HCT116 (cell line): ENCODE measurements at regions not wholly inside any gene's neighbourhood (a gene's known extent, or its start where the extent isn't known, plus 50 kb on each side); places are given as distances from the start of the nearest gene placed in this dataset.

Experiments used
- ATAC-seq: fragments of 200-7000 bp; cut with Tn5 transposase; 2 replicates; pipeline ENCODE4 v1.9.1; 2020; ENCODE audit warnings: mild to moderate bottlenecking, moderate library complexity
- BruUV-seq: library from RNA; stranded (reverse); fragments of 400-500 nt; replicated peaks from 2 replicates; lab custom pipeline; 2021; lab: Mats Ljungman, UMichigan
- CTCF ChIA-PET: fragments of 300-600 bp; sonication (Branson Sonifier 250); formaldehyde crosslinking; loops from one replicate; lab custom pipeline; 2021; ENCODE audit warnings: antibody characterized with exemption; lab: Charles Lee
- POLR2A ChIA-PET: fragments of 300-600, 350-600 bp; sonication (Branson Sonifier 250); formaldehyde crosslinking; loops from one replicate; lab custom pipeline; 2021; ENCODE audit warnings: antibody characterized with exemption; lab: Charles Lee
- RAD21 ChIA-PET, 2 experiments: fragments of 300-600 bp; sonication (Branson Sonifier 250); formaldehyde crosslinking; loops; one replicate each; lab custom pipeline; 2023; ENCODE audit warnings: low total read pairs in 2 of 2; ENCODE audit not compliant: uncharacterized antibody in 2 of 2, unreplicated experiment in 2 of 2, low non-redundant PET in 1 of 2; lab: Charles Lee
- DNase-seq: peaks from one replicate; pipeline ENCODE4 v3.0.0-alpha.2; 2010; ENCODE audit warnings: low read depth, low spot score
- H2AFZ ChIP-seq: fragments of 200-600 bp; shearing (Covaris generic), sonication (generic); 2 replicates; pipeline ENCODE4 v1.6.1; 2017; ENCODE audit warnings: low read depth, mixed run types, mixed read lengths, antibody characterized with exemption, low read length; ENCODE audit not compliant: poor library complexity, severe bottlenecking
- H3K27ac ChIP-seq: 2 replicates; pipeline ENCODE4 v1.5.1; 2012; ENCODE audit warnings: low read depth, low read length
- H3K27me3 ChIP-seq: fragments of 200-600 bp; sonication (generic); 2 replicates; pipeline ENCODE4 v1.6.1; 2016; ENCODE audit warnings: mixed run types, low read length, mixed read lengths; ENCODE audit not compliant: insufficient read depth
- H3K36me3 ChIP-seq, 2 experiments: fragments of 200-500 bp in 1 of 2; fragments of 200-600 bp in 1 of 2; sonication (Bioruptor generic) in 1 of 2; sonication (generic) in 1 of 2; 2 replicates each; pipeline versions ENCODE4 v1.5.1 to v1.6.1; 2014 to 2016; ENCODE audit warnings: low read length in 2 of 2, inconsistent platforms in 1 of 2, mixed read lengths in 1 of 2, mixed run types in 1 of 2; ENCODE audit not compliant: insufficient read depth in 2 of 2, control insufficient read depth in 1 of 2
- H3K4me1 ChIP-seq, 2 experiments: fragments of 200-600 bp in 1 of 2; sonication (generic) in 1 of 2; 2 replicates each; pipeline versions ENCODE4 v1.5.1 to v1.6.1; 2012 to 2017; ENCODE audit warnings: low read length in 2 of 2, inconsistent platforms in 1 of 2, mild to moderate bottlenecking in 1 of 2, mixed read lengths in 1 of 2, mixed run types in 1 of 2, moderate library complexity in 1 of 2; ENCODE audit not compliant: insufficient read depth in 2 of 2, control insufficient read depth in 1 of 2
- H3K4me2 ChIP-seq: fragments of 200-600 bp; sonication (generic); 2 replicates; pipeline ENCODE4 v1.6.1; 2017; ENCODE audit warnings: mixed run types, low read length, mixed read lengths
- H3K4me3 ChIP-seq, 2 experiments: fragments of 200-600 bp in 1 of 2; sonication (generic) in 1 of 2; replicated peaks in 1 of 2; 2 replicates each; pipeline ENCODE4 v1.5.1; 2011 to 2016; ENCODE audit warnings: low read length in 2 of 2, control low read depth in 1 of 2, low read depth in 1 of 2, mild to moderate bottlenecking in 1 of 2, mixed read lengths in 1 of 2, mixed run types in 1 of 2
- H3K79me2 ChIP-seq: fragments of 200-600 bp; sonication (generic); 2 replicates; pipeline ENCODE4 v1.6.1; 2017; ENCODE audit warnings: mild to moderate bottlenecking, mixed run types, low read length, moderate library complexity, mixed read lengths; ENCODE audit not compliant: insufficient read depth
- H3K9ac ChIP-seq: fragments of 200-600 bp; sonication (generic); 2 replicates; pipeline ENCODE4 v1.6.1; 2016; ENCODE audit warnings: low read length, mixed read lengths
- H3K9me2 ChIP-seq: fragments of 200-600 bp; sonication (generic), shearing (Covaris generic); 2 replicates; pipeline ENCODE4 v1.6.1; 2017; ENCODE audit warnings: mixed run types, mild to moderate bottlenecking, moderate library complexity; ENCODE audit not compliant: insufficient read depth
- H3K9me3 ChIP-seq, 2 experiments: fragments of 200-500 bp in 1 of 2; fragments of 200-600 bp in 1 of 2; sonication (Bioruptor generic) in 1 of 2; sonication (generic) in 1 of 2; 2 replicates each; pipeline ENCODE4 v1.6.1; 2014 to 2017; ENCODE audit warnings: low read length in 2 of 2, mixed read lengths in 2 of 2, inconsistent platforms in 1 of 2, low read depth in 1 of 2, mild to moderate bottlenecking in 1 of 2, mixed run types in 1 of 2, moderate library complexity in 1 of 2; ENCODE audit not compliant: control insufficient read depth in 1 of 2, insufficient read depth in 1 of 2
- H4K20me1 ChIP-seq: fragments of 200-600 bp; sonication (generic), shearing (Covaris generic); 2 replicates; pipeline ENCODE4 v1.6.1; 2017; ENCODE audit warnings: mixed run types, mild to moderate bottlenecking, moderate library complexity; ENCODE audit not compliant: insufficient read depth
- ATF3 ChIP-seq: IDR thresholded peaks from 2 replicates; pipeline ENCODE4 v1.6.1; 2012
- CBX3 ChIP-seq: IDR thresholded peaks from 2 replicates; pipeline ENCODE4 v1.6.1; 2012; ENCODE audit warnings: low read depth
- CEBPB ChIP-seq: IDR thresholded peaks from 2 replicates; pipeline ENCODE4 v1.6.1; 2012; ENCODE audit warnings: low read depth
- CTCF ChIP-seq, 3 experiments: fragments of 200-600 bp in 1 of 3; sonication (generic) in 1 of 3; IDR thresholded peaks in 2 of 3; conservative IDR thresholded peaks in 1 of 3; 2 replicates each; pipeline ENCODE4 v1.5.1; 2012 to 2017; ENCODE audit warnings: low read depth in 2 of 3, low read length in 2 of 3, antibody characterized with exemption in 1 of 3, borderline replicate concordance in 1 of 3, control low read depth in 1 of 3, mild to moderate bottlenecking in 1 of 3, mixed read lengths in 1 of 3, mixed run types in 1 of 3, moderate library complexity in 1 of 3; ENCODE audit not compliant: insufficient read depth in 1 of 3
- EGR1 ChIP-seq: IDR thresholded peaks from 2 replicates; pipeline ENCODE4 v1.6.1; 2012; ENCODE audit warnings: low read depth
- ELF1 ChIP-seq: IDR thresholded peaks from 2 replicates; pipeline ENCODE4 v1.6.1; 2012; ENCODE audit warnings: low read depth, borderline replicate concordance
- FOSL1 ChIP-seq: IDR thresholded peaks from 2 replicates; pipeline ENCODE4 v1.6.1; 2012; ENCODE audit warnings: low read depth
- MAX ChIP-seq: IDR thresholded peaks from 2 replicates; pipeline ENCODE4 v1.6.1; 2012
- REST ChIP-seq: IDR thresholded peaks from 2 replicates; pipeline ENCODE4 v1.6.1; 2012; ENCODE audit warnings: low read depth
- SIN3A ChIP-seq: IDR thresholded peaks from 2 replicates; pipeline ENCODE4 v1.6.1; 2012; ENCODE audit warnings: low read depth
- SP1 ChIP-seq: IDR thresholded peaks from 2 replicates; pipeline ENCODE4 v1.6.1; 2012; ENCODE audit warnings: low read depth
- SRF ChIP-seq: IDR thresholded peaks from 2 replicates; pipeline ENCODE4 v1.6.1; 2012; ENCODE audit warnings: low read depth
- TCF7L2 ChIP-seq: IDR thresholded peaks from 2 replicates; pipeline ENCODE4 v1.7.0; 2011; ENCODE audit warnings: borderline replicate concordance, inconsistent platforms; ENCODE audit not compliant: insufficient read depth, insufficient read length; ENCODE audit errors: extremely low read depth
- ZBTB33 ChIP-seq: IDR thresholded peaks from 2 replicates; pipeline ENCODE4 v1.6.1; 2011; ENCODE audit warnings: mild to moderate bottlenecking, low read length, moderate library complexity; ENCODE audit not compliant: insufficient replicate concordance; ENCODE audit errors: extremely low read depth
- ZNF274 ChIP-seq: fragments of 200-500 bp; sonication (Bioruptor generic); IDR thresholded peaks from 2 replicates; pipeline ENCODE4 v1.6.1; 2014; ENCODE audit warnings: mild to moderate bottlenecking, low read depth, low read length, inconsistent platforms
- intact Hi-C: fragments of 100-400 bp; cut with micrococcal nuclease; formaldehyde crosslinking; loops from 2 replicates; pipeline ENCODE4 v1.10.0; 2022

GRCh38 chr6:132978685-132979084, 164.3 kb downstream of the RPS12 start:
- no peak overlapping the region for H3K9ac ChIP-seq
- 0 out of 2 replicates have a peak, but pooled peaks cover 2% of the 10 kb centered on the region for H3K27me3 ChIP-seq
- H3K4me2 ChIP-seq = no peak overlapping the region
- no peaks in the 10 kb centered on the region for H3K9me2 ChIP-seq
- H3K27ac ChIP-seq = no peak overlapping the region
- H3K9me3 ChIP-seq = no peaks in the 10 kb centered on the region
- no peak for DNase-seq
- H3K36me3 ChIP-seq = no peaks in the 10 kb centered on the region
- TF ChIP-seq CBX3 (no peak), EGR1 (no peak), SIN3A (no peak), ZBTB33 (no peak), CTCF (IDR thresholded peaks at IDR 0.05 in 2 of 3, conservative IDR thresholded peaks at IDR 0.05 in 1 of 3; ENCODE audit: borderline replicate concordance in 1 of 3, insufficient read depth in 1 of 3, low read depth in 2 of 3, low read length in 2 of 3) (no peak), REST (no peak), SP1 (no peak), ATF3 (no peak), CEBPB (no peak), TCF7L2 (no peak), ELF1 (no peak), FOSL1 (no peak), ZNF274 (no peak), MAX (no peak), SRF (no peak)
- TF ChIP-seq, all 23 proteins: peak for 0
- POLR2A ChIA-PET = no interaction called here
- BruUV-seq = no TSS peak
- Histone ChIP-seq H4K20me1 (no peaks in the 10 kb centered on the region), H3K4me3 (no peak overlapping the region), H3K79me2 (no peaks in the 10 kb centered on the region), H2AFZ (no peak overlapping the region), H3K4me1 (no peaks in the 10 kb centered on the region)
- intact Hi-C loops = no loop called here
- no peak for ATAC-seq
- CTCF ChIA-PET = no interaction called here
- RAD21 ChIA-PET = no interaction called here
